Hepatocyte (in vitro differentiated cells): ENCODE measurements at regions not wholly inside any gene's neighbourhood (a gene's known extent, or its start where the extent isn't known, plus 50 kb on each side); places are given as distances from the start of the nearest gene placed in this dataset.
A peak's percentile ranks its signal among the peaks of the same experiment; 100 is the strongest.

Experiments used
- DNase-seq: peaks from one replicate; pipeline ENCODE4 v3.0.0-alpha.2; 2016; ENCODE audit warnings: low spot score
- H2AFZ ChIP-seq: fragments of 200-600 bp; sonication (generic); 2 replicates; pipeline ENCODE4 v1.6.0; 2016; ENCODE audit warnings: antibody characterized with exemption, mild to moderate bottlenecking
- H3K27ac ChIP-seq: fragments of 200-600 bp; sonication (generic); 2 replicates; pipeline ENCODE4 v1.5.1; 2016; ENCODE audit warnings: mild to moderate bottlenecking
- H3K27me3 ChIP-seq: fragments of 200-600 bp; sonication (generic); 2 replicates; pipeline ENCODE4 v1.6.1; 2016
- H3K36me3 ChIP-seq: fragments of 200-600 bp; sonication (generic); replicated peaks from 2 replicates; pipeline ENCODE4 v1.5.1; 2016; ENCODE audit warnings: low read depth; ENCODE audit not compliant: insufficient read depth
- H3K4me1 ChIP-seq: fragments of 200-600 bp; sonication (generic); 2 replicates; pipeline ENCODE4 v1.5.1; 2016; ENCODE audit warnings: mild to moderate bottlenecking, moderate library complexity; ENCODE audit not compliant: insufficient read depth
- H3K4me2 ChIP-seq: fragments of 200-600 bp; sonication (generic); 2 replicates; pipeline ENCODE4 v1.6.0; 2016
- H3K4me3 ChIP-seq: fragments of 200-600 bp; sonication (generic); 2 replicates; pipeline ENCODE4 v1.5.1; 2016; ENCODE audit warnings: mild to moderate bottlenecking
- H3K79me2 ChIP-seq: fragments of 200-600 bp; sonication (generic); 2 replicates; pipeline ENCODE4 v1.6.0; 2017; ENCODE audit warnings: mild to moderate bottlenecking
- H3K9me2 ChIP-seq: fragments of 200-600 bp; sonication (generic); replicated peaks from 2 replicates; pipeline ENCODE4 v1.6.0; 2017; ENCODE audit warnings: mild to moderate bottlenecking; ENCODE audit not compliant: insufficient read depth
- H3K9me3 ChIP-seq: fragments of 200-600 bp; sonication (generic); 2 replicates; pipeline ENCODE4 v1.5.1; 2016; ENCODE audit warnings: low read depth, mild to moderate bottlenecking
- H4K20me1 ChIP-seq: fragments of 200-600 bp; sonication (generic); 2 replicates; pipeline ENCODE4 v1.6.0; 2016; ENCODE audit warnings: mild to moderate bottlenecking; ENCODE audit not compliant: insufficient read depth, poor library complexity, severe bottlenecking
- CTCF ChIP-seq: fragments of 200-600 bp; sonication (generic); IDR thresholded peaks from 2 replicates; pipeline ENCODE4 v1.5.1; 2016; ENCODE audit warnings: antibody characterized with exemption, mild to moderate bottlenecking; ENCODE audit not compliant: poor library complexity
- EZH2 ChIP-seq: fragments of 200-600 bp; sonication (generic); IDR thresholded peaks from 2 replicates; pipeline ENCODE4 v1.6.1; 2016; ENCODE audit warnings: antibody characterized with exemption, mild to moderate bottlenecking, borderline replicate concordance
- EZH2phosphoT487 ChIP-seq: fragments of 200-600 bp; sonication (generic); IDR thresholded peaks from one replicate; pipeline ENCODE4 v1.6.1; 2018; ENCODE audit warnings: antibody characterized with exemption, mild to moderate bottlenecking, low read depth, moderate library complexity; ENCODE audit not compliant: unreplicated experiment, severe bottlenecking
- WGBS: methylation state at CpG from one replicate; pipeline ENCODE4 v1.1.6; 2016; ENCODE audit warnings: low lambda C conversion rate; ENCODE audit errors: missing lambda C conversion rate; 5-methylcytosine and 5-hydroxymethylcytosine counted together

- Histone ChIP-seq H3K4me2 (peak overlapping the region; percentile 38), H3K36me3 (no peaks in the 10 kb centered on the region), H3K4me1 (peaks cover 4% of the 10 kb centered on the region), H3K27ac (no peak overlapping the region), H4K20me1 (no peaks in the 10 kb centered on the region), H3K79me2 (no peaks in the 10 kb centered on the region), H3K9me3 (no peaks in the 10 kb centered on the region), H3K27me3 (peaks cover 18% of the 10 kb centered on the region), H3K4me3 (no peak overlapping the region), H3K9me2 (no peaks in the 10 kb centered on the region), H2AFZ (no peak overlapping the region)
- DNase-seq: peak; percentile 30
- 29% methylated on average over 20 of the region's 20 CpGs for WGBS
- TF ChIP-seq EZH2phosphoT487 (no peak), EZH2 (no peak), CTCF (peak; percentile 37)
Measured at GRCh38 chr17:73820686-73821448, 176.6 kb upstream of the SDK2 start.

GRCh38 chr17:73821665-73822064, 177.4 kb upstream of the SDK2 start:
- H3K36me3 ChIP-seq: no peaks in the 10 kb centered on the region
- H4K20me1 ChIP-seq: no peaks in the 10 kb centered on the region
- no peak overlapping the region for H2AFZ ChIP-seq
- 98% methylated on average over 2 of the region's 2 CpGs for WGBS
- H3K27ac ChIP-seq: no peak overlapping the region
- no peaks in the 10 kb centered on the region for H3K9me2 ChIP-seq
- H3K4me1 ChIP-seq: peaks cover 4% of the 10 kb centered on the region
- H3K79me2 ChIP-seq: no peaks in the 10 kb centered on the region
- DNase-seq: no peak
- H3K4me3 ChIP-seq: no peak overlapping the region
- TF ChIP-seq CTCF (no peak), EZH2 (no peak), EZH2phosphoT487 (no peak)
- peak overlapping the region; percentile 38 for H3K4me2 ChIP-seq
- H3K9me3 ChIP-seq: no peaks in the 10 kb centered on the region
- H3K27me3 ChIP-seq: peaks cover 18% of the 10 kb centered on the region

DNA sequence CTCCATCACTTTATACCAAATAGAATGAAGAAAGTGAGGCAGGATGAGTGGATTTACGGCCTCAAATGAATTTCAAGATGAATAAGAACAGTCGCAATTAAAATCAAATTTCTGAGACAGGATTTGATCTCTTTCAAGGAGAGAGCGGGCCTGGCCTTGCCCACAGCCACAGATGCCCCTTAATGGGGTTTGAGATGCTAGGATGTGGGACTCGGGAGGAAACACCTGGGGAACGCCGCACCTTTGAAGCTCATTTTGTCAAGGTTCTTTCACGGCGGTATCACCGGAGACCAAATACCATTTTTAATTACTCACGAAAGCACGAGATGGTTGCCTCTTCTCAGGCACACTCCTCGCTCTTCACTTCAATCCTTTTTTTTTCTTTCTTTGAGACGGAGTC, 178.1 kb upstream of the SDK2 start:
- H3K4me1 ChIP-seq: peaks cover 4% of the 10 kb centered on the region
- no peak overlapping the region for H3K4me2 ChIP-seq
- H4K20me1 ChIP-seq: no peaks in the 10 kb centered on the region
- H3K36me3 ChIP-seq: no peaks in the 10 kb centered on the region
- 95% methylated on average over 13 of the region's 13 CpGs for WGBS
- no peaks in the 10 kb centered on the region for H3K9me3 ChIP-seq
- DNase-seq: no peak
- no peaks in the 10 kb centered on the region for H3K79me2 ChIP-seq
- H2AFZ ChIP-seq: no peak overlapping the region
- H3K27me3 ChIP-seq: peaks cover 18% of the 10 kb centered on the region
- no peak overlapping the region for H3K27ac ChIP-seq
- no peaks in the 10 kb centered on the region for H3K9me2 ChIP-seq
- H3K4me3 ChIP-seq: no peak overlapping the region
- no peak for TF ChIP-seq EZH2
- no peak for TF ChIP-seq EZH2phosphoT487
- no peak for TF ChIP-seq CTCF
